CD14-positive monocyte (primary cell): ENCODE measurements at regions not wholly inside any gene's neighbourhood (a gene's known extent, or its start where the extent isn't known, plus 50 kb on each side); places are given as distances from the start of the nearest gene placed in this dataset.
"Not testable (repeated sequence)": the region's sequence is repeated elsewhere in the genome, so short reads cannot be mapped to it uniquely, and the experiment has no call there.

Source experiments
- DNase-seq, 3 donors: peaks; one replicate each; pipeline ENCODE4 v3.0.0-alpha.2; 2011 to 2022
- H2AFZ ChIP-seq: 2 replicates; pipeline ENCODE4 v1.6.0; 2012; ENCODE audit warnings: mild to moderate bottlenecking, low read depth, low read length, inconsistent platforms; ENCODE audit not compliant: insufficient read depth, poor library complexity, severe bottlenecking
- H3K27ac ChIP-seq, 2 donors: 1 replicate in 1 of 2; 2 replicates in 1 of 2; pipeline ENCODE4 v1.5.1; 2012 to 2013; ENCODE audit warnings: low read length in 2 of 2, control low read depth in 1 of 2, inconsistent platforms in 1 of 2, low read depth in 1 of 2, mild to moderate bottlenecking in 1 of 2
- H3K27me3 ChIP-seq, 2 donors: one replicate each; pipeline versions ENCODE4 v1.6.0 to v1.6.1; 2011 to 2013; ENCODE audit warnings: low read length in 2 of 2; ENCODE audit not compliant: control insufficient read depth in 2 of 2, insufficient read depth in 2 of 2
- H3K36me3 ChIP-seq, 2 donors: replicated peaks in 1 of 2; 1 replicate in 1 of 2; 2 replicates in 1 of 2; pipeline versions ENCODE4 v1.5.1 to v1.6.1; 2012 to 2013; ENCODE audit warnings: low read length in 2 of 2, control low read depth in 1 of 2, inconsistent platforms in 1 of 2, mild to moderate bottlenecking in 1 of 2; ENCODE audit not compliant: insufficient read depth in 2 of 2, control insufficient read depth in 1 of 2
- H3K4me1 ChIP-seq, 2 donors: 1 replicate in 1 of 2; 2 replicates in 1 of 2; pipeline versions ENCODE4 v1.5.1 to v1.6.1; 2012 to 2013; ENCODE audit warnings: low read length in 2 of 2, control low read depth in 1 of 2, inconsistent platforms in 1 of 2, mild to moderate bottlenecking in 1 of 2, moderate library complexity in 1 of 2; ENCODE audit not compliant: insufficient read depth in 2 of 2, control insufficient read depth in 1 of 2
- H3K4me2 ChIP-seq: replicated peaks from 2 replicates; pipeline ENCODE3; 2012; ENCODE audit warnings: low read length, moderate library complexity, mild to moderate bottlenecking; ENCODE audit not compliant: poor library complexity, severe bottlenecking; ENCODE audit errors: extremely low read depth
- H3K4me3 ChIP-seq, 3 experiments: fragments of 200-600 bp in 1 of 3; sonication (generic) in 1 of 3; replicated peaks in 1 of 3; 1 replicate in 2 of 3; 2 replicates in 1 of 3; pipeline ENCODE4 v1.5.1; 2011 to 2013; ENCODE audit warnings: low read length in 3 of 3, mild to moderate bottlenecking in 3 of 3, control low read depth in 2 of 3, low read depth in 2 of 3, inconsistent platforms in 1 of 3, moderate library complexity in 1 of 3
- H3K79me2 ChIP-seq: 2 replicates; pipeline ENCODE4 v1.6.0; 2012; ENCODE audit warnings: mild to moderate bottlenecking, control low read depth, inconsistent platforms, low read length, moderate library complexity; ENCODE audit not compliant: insufficient read depth
- H3K9ac ChIP-seq: 2 replicates; pipeline ENCODE4 v1.6.0; 2017; ENCODE audit warnings: low read length, mild to moderate bottlenecking; ENCODE audit not compliant: insufficient read depth, poor library complexity, severe bottlenecking
- H3K9me3 ChIP-seq, 2 donors: replicated peaks in 1 of 2; 1 replicate in 1 of 2; 2 replicates in 1 of 2; pipeline versions ENCODE4 v1.5.1 to v1.6.1; 2012 to 2013; ENCODE audit warnings: low read length in 2 of 2, control low read depth in 1 of 2; ENCODE audit not compliant: control insufficient read depth in 1 of 2, insufficient read depth in 1 of 2
- H4K20me1 ChIP-seq: 2 replicates; pipeline ENCODE4 v1.6.0; 2012; ENCODE audit warnings: mild to moderate bottlenecking, low read length, control low read depth, moderate library complexity; ENCODE audit not compliant: insufficient read depth
- H3K27ac Mint-ChIP-seq, 7 donors: one replicate each; pipeline ENCODE4 v1.8.0; 2020; ENCODE audit warnings: mild to moderate bottlenecking in 7 of 7, mixed read lengths in 7 of 7, moderate library complexity in 6 of 7, inconsistent platforms in 2 of 7
- H3K27me3 Mint-ChIP-seq, 3 donors: one replicate each; pipeline ENCODE4 v1.8.0; 2021 to 2022; ENCODE audit warnings: low read depth in 3 of 3, mild to moderate bottlenecking in 3 of 3, mixed read lengths in 3 of 3, moderate library complexity in 3 of 3, inconsistent platforms in 1 of 3
- H3K36me3 Mint-ChIP-seq, 2 donors: one replicate each; pipeline ENCODE4 v1.8.0; 2020; ENCODE audit warnings: mixed read lengths in 2 of 2, inconsistent platforms in 1 of 2, mild to moderate bottlenecking in 1 of 2
- H3K4me1 Mint-ChIP-seq: one replicate; pipeline ENCODE4 v1.8.0; 2020; ENCODE audit warnings: mild to moderate bottlenecking, mixed read lengths
- H3K4me3 Mint-ChIP-seq, 2 donors: one replicate each; pipeline ENCODE4 v1.8.0; 2020; ENCODE audit warnings: mild to moderate bottlenecking in 2 of 2, mixed read lengths in 2 of 2, moderate library complexity in 1 of 2
- H3K9me3 Mint-ChIP-seq, 7 donors: one replicate each; pipeline ENCODE4 v1.8.0; 2020 to 2022; ENCODE audit warnings: mixed read lengths in 7 of 7, mild to moderate bottlenecking in 6 of 7, moderate library complexity in 6 of 7, inconsistent platforms in 2 of 7
- CTCF ChIP-seq: fragments of 200-600 bp; IDR thresholded peaks from one replicate; pipeline ENCODE4 v1.8.0; 2022; ENCODE audit warnings: antibody characterized with exemption, mild to moderate bottlenecking
- WGBS: methylation state at CpG from one replicate; pipeline ENCODE4 v1.1.5; 2013; ENCODE audit warnings: missing lambda C conversion rate; ENCODE audit not compliant: insufficient coverage; 5-methylcytosine and 5-hydroxymethylcytosine counted together
- intact Hi-C, 2 donors: fragments of 100-400 bp; cut with micrococcal nuclease; formaldehyde crosslinking; loops; one replicate each; pipeline versions ENCODE4 v1.15.0 to v1.15.1; 2023

DNA sequence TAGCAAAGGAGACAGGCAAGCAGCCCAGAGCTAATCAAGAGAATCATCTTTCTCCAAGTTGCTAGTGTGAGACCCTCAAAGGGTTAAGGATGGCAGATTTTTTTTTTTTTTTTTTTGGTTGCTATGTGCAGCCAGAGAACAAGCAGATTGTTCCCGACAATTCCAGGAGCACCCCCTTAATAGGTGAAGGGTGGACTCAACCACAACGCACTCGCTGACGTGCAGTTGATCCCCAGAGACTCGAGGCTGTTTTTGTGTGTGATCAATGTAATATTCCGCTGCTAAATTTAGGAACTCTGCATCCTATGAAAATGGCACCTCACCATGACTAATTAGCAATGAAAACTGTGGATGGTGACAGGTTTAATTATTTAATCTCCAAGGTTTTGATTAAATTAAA lies 789.0 kb downstream of the KCNA4 start:
- Histone ChIP-seq H3K4me2 (no peak overlapping the region), H3K27me3 (no peaks in the 10 kb centered on the region), H3K36me3 (no peaks in the 10 kb centered on the region), H3K9ac (no peak overlapping the region), H4K20me1 (no peaks in the 10 kb centered on the region), H2AFZ (no peak overlapping the region), H3K79me2 (no peaks in the 10 kb centered on the region), H3K9me3 (peaks cover 11 to 22% of the 10 kb centered on the region in 2 donors), H3K27ac (no peak overlapping the region), H3K4me1 (no peaks in the 10 kb centered on the region), H3K4me3 (no peak overlapping the region)
- intact Hi-C loops, result no loop called here
- no peaks in the 10 kb centered on the region for H3K4me1 Mint-ChIP-seq
- DNase-seq, result no peak
- H3K9me3 Mint-ChIP-seq, result peaks cover 0 to 17% (median 6%) of the 10 kb centered on the region in 7 donors
- TF ChIP-seq CTCF, result no peak
- no peak overlapping the region for H3K27ac Mint-ChIP-seq
- WGBS, result no CpG with 5 or more reads among the region's 6 CpGs
- no peaks in the 10 kb centered on the region for H3K27me3 Mint-ChIP-seq
- no peaks in the 10 kb centered on the region for H3K36me3 Mint-ChIP-seq
- no peak overlapping the region for H3K4me3 Mint-ChIP-seq

GRCh38 chr11:29224739-29225384 lies 792.0 kb downstream of the KCNA4 start:
- H3K27me3 Mint-ChIP-seq, result no peaks in the 10 kb centered on the region
- no peaks in the 10 kb centered on the region for H3K36me3 ChIP-seq
- WGBS, result 73% methylated on average over 3 of the region's 9 CpGs
- H3K4me3 Mint-ChIP-seq, result no peak overlapping the region
- no peak for DNase-seq
- H3K27me3 ChIP-seq, result no peaks in the 10 kb centered on the region
- intact Hi-C loops, result no loop called here
- no peak overlapping the region for H3K4me2 ChIP-seq
- no peak for TF ChIP-seq CTCF
- peaks cover 11 to 22% of the 10 kb centered on the region in 2 donors for H3K9me3 ChIP-seq
- H2AFZ ChIP-seq, result no peak overlapping the region
- H3K4me1 ChIP-seq, result no peaks in the 10 kb centered on the region
- peaks cover 0 to 19% (median 10%) of the 10 kb centered on the region in 7 donors for H3K9me3 Mint-ChIP-seq
- no peaks in the 10 kb centered on the region for H3K36me3 Mint-ChIP-seq
- H3K79me2 ChIP-seq, result no peaks in the 10 kb centered on the region
- H3K27ac Mint-ChIP-seq, result no peak overlapping the region
- H3K4me1 Mint-ChIP-seq, result no peaks in the 10 kb centered on the region
- H3K4me3 ChIP-seq, result no peak overlapping the region
- H4K20me1 ChIP-seq, result no peaks in the 10 kb centered on the region
- H3K27ac ChIP-seq, result no peak overlapping the region
- H3K9ac ChIP-seq, result no peak overlapping the region

DNA sequence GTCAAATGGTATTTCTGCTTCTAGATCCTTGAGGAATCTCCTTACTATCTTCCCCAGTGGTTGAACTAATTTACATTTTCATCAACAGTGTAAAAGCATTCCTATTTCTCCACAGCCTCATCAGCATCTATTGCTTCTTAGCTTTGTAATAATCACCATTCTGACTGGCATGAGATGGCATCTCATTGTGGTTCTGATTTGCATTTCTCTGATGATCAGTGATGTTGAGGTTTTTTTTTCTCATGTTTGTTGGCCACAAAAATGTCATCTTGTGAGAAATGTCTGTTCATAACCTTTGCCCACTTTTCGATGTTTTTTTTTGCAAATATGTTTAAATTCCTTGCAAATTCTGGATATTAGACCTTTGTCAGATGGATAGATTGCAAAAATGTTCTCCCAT lies 797.3 kb downstream of the KCNA4 start:
- peaks cover 4 to 12% of the 10 kb centered on the region in 2 donors for H3K9me3 ChIP-seq
- DNase-seq, H3K4me1 ChIP-seq, H2AFZ ChIP-seq, H3K36me3 Mint-ChIP-seq, intact Hi-C loops, H3K36me3 ChIP-seq, H3K4me3 Mint-ChIP-seq, H3K79me2 ChIP-seq, H3K27ac ChIP-seq, H3K27ac Mint-ChIP-seq, H4K20me1 ChIP-seq, H3K4me2 ChIP-seq, H3K27me3 ChIP-seq, H3K4me1 Mint-ChIP-seq, H3K9ac ChIP-seq, H3K4me3 ChIP-seq, H3K27me3 Mint-ChIP-seq: not testable (repeated sequence)
- H3K9me3 Mint-ChIP-seq, result peaks cover 0 to 18% (median 10%) of the 10 kb centered on the region in 7 donors
- WGBS, result no CpG with 5 or more reads among the region's 1 CpG
